ENCODE measurements at regions not wholly inside any gene's neighbourhood (a gene's known extent, or its start where the extent isn't known, plus 50 kb on each side); places are given as distances from the start of the nearest gene placed in this dataset.
A peak's percentile ranks its signal among the peaks of the same experiment; 100 is the strongest.
"Not testable (repeated sequence)": the region's sequence is repeated elsewhere in the genome, so short reads cannot be mapped to it uniquely, and the experiment has no call there.

DNA sequence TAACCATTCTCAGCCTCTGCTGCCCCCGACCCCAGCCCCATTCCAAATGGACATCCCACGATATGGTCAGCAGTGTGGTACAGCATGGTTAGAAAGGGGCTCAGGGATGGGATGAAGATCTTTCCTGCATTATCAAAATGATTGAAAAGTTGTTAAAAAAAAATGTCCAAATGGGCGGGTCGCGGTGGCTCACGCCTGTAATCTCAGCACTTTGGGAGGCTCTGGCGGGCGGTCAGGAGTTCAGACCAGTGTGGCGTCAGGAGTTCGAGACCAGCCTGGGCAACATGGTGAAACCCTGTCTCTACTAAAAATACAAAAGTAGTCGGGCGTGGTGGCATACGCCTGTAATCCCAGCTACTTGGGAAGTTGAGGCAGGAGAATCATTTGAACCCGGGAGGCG lies 54.3 kb upstream of the ZNF254 start:
- no peak overlapping the region for H3K4me3 ChIP-seq (ENCODE audit: control insufficient read depth, low read depth, low read length)
- no peak for TF ChIP-seq CTCF (conservative IDR thresholded peaks at IDR 0.05; ENCODE audit: control insufficient read depth, insufficient read depth, low read depth, low read length)

GRCh38 chr19:24033301-24033962 lies 53.6 kb upstream of the ZNF254 start:
- peak; percentile 90 for DNase-seq (ENCODE audit: low read depth)
- peak overlapping the region; percentile 78 for H3K4me3 ChIP-seq (ENCODE audit: control insufficient read depth, low read depth, low read length)
- TF ChIP-seq CTCF (conservative IDR thresholded peaks at IDR 0.05; ENCODE audit: control insufficient read depth, insufficient read depth, low read depth, low read length) = no peak

More for the DNA sequence above, 54.3 kb upstream of the ZNF254 start:
- no peak for DNase-seq (ENCODE audit: low read depth)

DNA sequence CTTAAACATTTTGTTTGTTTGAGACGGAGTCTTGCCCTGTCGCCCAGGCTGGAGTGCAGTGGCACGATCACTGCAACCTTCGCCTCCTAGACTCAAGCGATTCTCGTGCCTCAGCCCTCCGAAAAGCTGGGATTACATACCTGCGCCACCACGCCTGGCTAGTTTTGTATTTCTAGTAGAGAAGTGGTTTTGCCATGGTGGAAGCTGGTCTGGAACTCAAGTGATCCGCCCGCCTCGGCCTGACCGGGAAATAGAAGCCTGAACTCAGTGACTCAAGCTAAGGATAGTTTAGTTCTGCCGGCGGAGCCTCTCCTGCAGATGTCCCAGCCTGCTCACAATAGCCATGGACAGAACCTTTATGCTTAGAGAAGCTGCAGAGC lies 53.0 kb upstream of the ZNF254 start:
- peak; percentile 72 for DNase-seq (ENCODE audit: low read depth)
- no peak for TF ChIP-seq CTCF (conservative IDR thresholded peaks at IDR 0.05; ENCODE audit: control insufficient read depth, insufficient read depth, low read depth, low read length)
- H3K4me3 ChIP-seq (ENCODE audit: control insufficient read depth, low read depth, low read length) = peak overlapping the region; percentile 78

GRCh38 chr19:24035261-24035880 lies 51.6 kb upstream of the ZNF254 start:
- peak overlapping the region; percentile 78 for H3K4me3 ChIP-seq (ENCODE audit: control insufficient read depth, low read depth, low read length)
- not testable (repeated sequence) for DNase-seq (ENCODE audit: low read depth)
